K562 (cell line): ENCODE measurements at regions not wholly inside any gene's neighbourhood (a gene's known extent, or its start where the extent isn't known, plus 50 kb on each side); places are given as distances from the start of the nearest gene placed in this dataset.
A peak's percentile ranks its signal among the peaks of the same experiment; 100 is the strongest.

Experiments used
- ATAC-seq: fragments of 200-7000 bp; cut with Tn5 transposase; 3 replicates; pipeline ENCODE4 v1.9.1; 2020; ENCODE audit warnings: moderate library complexity
- BruUV-seq: library from RNA; stranded (reverse); fragments of 400-500 nt; replicated peaks from 2 replicates; lab custom pipeline; 2021; lab: Mats Ljungman, UMichigan
- CTCF ChIA-PET: fragments of 300-600 bp; formaldehyde crosslinking; extraction: SDS; loops from one replicate; lab custom pipeline; 2021; ENCODE audit warnings: low intra/inter-chr PET ratio; lab: Yijun Ruan, JAX
- POLR2A ChIA-PET: fragments of 300-600, 350-650 bp; sonication (Branson Sonifier 250); formaldehyde crosslinking; extraction: SDS; loops from one replicate; lab custom pipeline; 2021; ENCODE audit warnings: antibody characterized with exemption, inconsistent platforms; lab: Yijun Ruan, JAX
- DNase-seq, 4 experiments: peaks; one replicate each; pipeline versions ENCODE4 v3.0.0 to v3.0.0-alpha.2; 2011 to 2018; ENCODE audit warnings: low spot score in 3 of 4, mixed read lengths in 3 of 4; ENCODE audit errors: extremely low read depth in 1 of 4
- FAIRE-seq: peaks from 2 replicates; lab custom pipeline; 2011; peaks lifted over from hg19 to GRCh38; lab: Jason Lieb, UNC
- H2AFZ ChIP-seq: 2 replicates; pipeline ENCODE4 v1.6.0; 2011; ENCODE audit warnings: low read depth, low read length, control low read depth, inconsistent platforms
- H3K27ac ChIP-seq: fragments of 200-600 bp; 3 replicates; pipeline ENCODE4 v1.8.0; 2011; ENCODE audit warnings: low read depth, mild to moderate bottlenecking, control low read depth, inconsistent platforms, low read length, moderate library complexity, mixed read lengths; ENCODE audit errors: extremely low read depth
- H3K27me3 ChIP-seq, 2 experiments: fragments of 300-600 bp in 1 of 2; 2 replicates in 1 of 2; 3 replicates in 1 of 2; pipeline versions ENCODE4 v1.6.0 to v1.8.0; 2011; ENCODE audit warnings: inconsistent platforms in 2 of 2, low read length in 2 of 2, mild to moderate bottlenecking in 1 of 2, mixed read lengths in 1 of 2, moderate library complexity in 1 of 2; ENCODE audit not compliant: control insufficient read depth in 2 of 2, insufficient read depth in 2 of 2
- H3K36me3 ChIP-seq: fragments of 300-600 bp; 3 replicates; pipeline ENCODE4 v1.8.0; 2011; ENCODE audit warnings: mild to moderate bottlenecking, low read length, inconsistent platforms; ENCODE audit not compliant: control insufficient read depth, insufficient read depth
- H3K4me1 ChIP-seq, 2 experiments: fragments of 200-600 bp in 1 of 2; replicated peaks in 1 of 2; 2 replicates in 1 of 2; 3 replicates in 1 of 2; pipeline versions ENCODE4 v1.5.1 to v1.8.0; 2011; ENCODE audit warnings: inconsistent platforms in 2 of 2, low read length in 2 of 2, mild to moderate bottlenecking in 1 of 2, mixed read lengths in 1 of 2, moderate library complexity in 1 of 2; ENCODE audit not compliant: control insufficient read depth in 2 of 2, insufficient read depth in 2 of 2
- H3K4me2 ChIP-seq: 2 replicates; pipeline ENCODE4 v1.6.1; 2011; ENCODE audit warnings: low read length, control low read depth, inconsistent platforms, mixed read lengths; ENCODE audit not compliant: insufficient read depth
- H3K4me3 ChIP-seq: fragments of 200-600 bp; sonication (generic), shearing (Covaris generic); 2 replicates; pipeline ENCODE4 v1.5.1; 2016; ENCODE audit warnings: control low read depth, inconsistent platforms
- H3K79me2 ChIP-seq: fragments of 200-600 bp; 3 replicates; pipeline ENCODE4 v1.8.0; 2011; ENCODE audit warnings: low read length, inconsistent platforms; ENCODE audit not compliant: control insufficient read depth, insufficient read depth
- H3K9ac ChIP-seq, 2 experiments: 2 replicates each; pipeline versions ENCODE4 v1.6.0 to v1.6.1; 2011; ENCODE audit warnings: low read depth in 2 of 2, low read length in 2 of 2, control low read depth in 1 of 2, inconsistent platforms in 1 of 2, mild to moderate bottlenecking in 1 of 2, mixed read lengths in 1 of 2; ENCODE audit not compliant: insufficient read depth in 1 of 2
- H3K9me1 ChIP-seq: one replicate; pipeline ENCODE4 v1.6.0; 2011; ENCODE audit warnings: inconsistent platforms, mild to moderate bottlenecking, low read length, moderate library complexity; ENCODE audit not compliant: control insufficient read depth, insufficient read depth
- H3K9me3 ChIP-seq: replicated peaks from 2 replicates; pipeline ENCODE4 v1.5.1; 2011; ENCODE audit warnings: low read depth, low read length, inconsistent platforms; ENCODE audit not compliant: control insufficient read depth, insufficient read depth
- H4K20me1 ChIP-seq: replicated peaks from 2 replicates; pipeline ENCODE4 v1.6.1; 2011; ENCODE audit warnings: low read length, inconsistent platforms, mixed read lengths; ENCODE audit not compliant: control insufficient read depth, insufficient read depth
- CREB3 ChIP-seq: fragments of 450-650 bp; conservative IDR thresholded peaks from 2 replicates; pipeline ENCODE4 v1.6.1; 2016; ENCODE audit warnings: missing genetic modification characterization, low read depth, mild to moderate bottlenecking, missing compliant biosample characterization, moderate library complexity
- DDX20 ChIP-seq: fragments of 450-650 bp; IDR thresholded peaks from 2 replicates; pipeline ENCODE4 v1.6.1; 2016; ENCODE audit warnings: missing genetic modification characterization, low read depth, mild to moderate bottlenecking, missing compliant biosample characterization, moderate library complexity
- GABPA ChIP-seq: fragments of 200-800 bp; sonication (Bioruptor generic); conservative IDR thresholded peaks from 2 replicates; pipeline ENCODE4 v1.6.1; 2016; ENCODE audit warnings: low read depth, missing genetic modification characterization, missing compliant biosample characterization
- NR2C1 ChIP-seq, 2 experiments: fragments of 450-650 bp; IDR thresholded peaks; 2 replicates each; pipeline ENCODE4 v1.6.1; 2017; ENCODE audit warnings: mild to moderate bottlenecking in 2 of 2, antibody characterized with exemption in 1 of 2, inconsistent platforms in 1 of 2, missing compliant biosample characterization in 1 of 2, missing genetic modification characterization in 1 of 2
- PML ChIP-seq: IDR thresholded peaks from 2 replicates; pipeline ENCODE4 v1.6.1; 2012; ENCODE audit warnings: low read length, inconsistent platforms
- RHOXF2B ChIP-seq: fragments of 250-450 bp; sonication (Bioruptor Pico); conservative IDR thresholded peaks from 2 replicates; pipeline ENCODE4 v1.5.1; 2021
- SMARCE1 ChIP-seq: fragments of 450-650 bp; IDR thresholded peaks from 2 replicates; pipeline ENCODE4 v1.7.1; 2016; ENCODE audit warnings: mild to moderate bottlenecking
- YY1 ChIP-seq, 3 experiments: IDR thresholded peaks; 2 replicates each; pipeline ENCODE4 v1.6.1; 2011; ENCODE audit warnings: low read length in 2 of 3, mild to moderate bottlenecking in 2 of 3, moderate library complexity in 2 of 3, borderline replicate concordance in 1 of 3, control low read depth in 1 of 3, low read depth in 1 of 3; ENCODE audit not compliant: insufficient read depth in 3 of 3, insufficient replicate concordance in 2 of 3, control insufficient read depth in 1 of 3, insufficient read length in 1 of 3; ENCODE audit errors: extremely low read depth in 1 of 3
- ZNF280A ChIP-seq: fragments of 450-650 bp; IDR thresholded peaks from 2 replicates; pipeline ENCODE4 v1.6.1; 2018; ENCODE audit warnings: mild to moderate bottlenecking, low read depth; ENCODE audit not compliant: partially characterized antibody
- WGBS: fragments of 100-300 bp; shearing (Covaris generic); methylation state at CpG from one replicate; pipeline ENCODE4 v1.1.6; 2016; ENCODE audit warnings: low coverage, mixed read lengths; ENCODE audit not compliant: insufficient coverage; ENCODE audit errors: missing lambda C conversion rate; 5-methylcytosine and 5-hydroxymethylcytosine counted together
- in situ Hi-C: fragments of 300-500 bp; cut with MboI; formaldehyde crosslinking; loops from 4 replicates; pipeline ENCODE4 v1.15.0; 2018; ENCODE audit warnings: inconsistent platforms, mixed read lengths
- intact Hi-C: fragments of 100-400 bp; cut with micrococcal nuclease; formaldehyde crosslinking; loops from 2 replicates; pipeline ENCODE4 v1.14.2; 2022
- TF ChIP-seq, protein P1 (sequence below): fragments of 450-650 bp; IDR thresholded peaks from 2 replicates; pipeline ENCODE4 v1.6.1; 2016; ENCODE audit warnings: borderline replicate concordance
- TF ChIP-seq, protein P2 (sequence below), 3 experiments: fragments of 200-800 bp in 1 of 3; sonication (Bioruptor generic) in 1 of 3; sonication (generic) in 1 of 3; formaldehyde crosslinking in 1 of 3; IDR thresholded peaks; 2 replicates each; pipeline versions ENCODE4 v1.6.1 to v1.8.0; 2016 to 2022; ENCODE audit warnings: mild to moderate bottlenecking in 2 of 3, missing compliant biosample characterization in 2 of 3, missing genetic modification characterization in 2 of 3, missing genetic modification reagents in 1 of 3

- TF ChIP-seq, protein P1, sequence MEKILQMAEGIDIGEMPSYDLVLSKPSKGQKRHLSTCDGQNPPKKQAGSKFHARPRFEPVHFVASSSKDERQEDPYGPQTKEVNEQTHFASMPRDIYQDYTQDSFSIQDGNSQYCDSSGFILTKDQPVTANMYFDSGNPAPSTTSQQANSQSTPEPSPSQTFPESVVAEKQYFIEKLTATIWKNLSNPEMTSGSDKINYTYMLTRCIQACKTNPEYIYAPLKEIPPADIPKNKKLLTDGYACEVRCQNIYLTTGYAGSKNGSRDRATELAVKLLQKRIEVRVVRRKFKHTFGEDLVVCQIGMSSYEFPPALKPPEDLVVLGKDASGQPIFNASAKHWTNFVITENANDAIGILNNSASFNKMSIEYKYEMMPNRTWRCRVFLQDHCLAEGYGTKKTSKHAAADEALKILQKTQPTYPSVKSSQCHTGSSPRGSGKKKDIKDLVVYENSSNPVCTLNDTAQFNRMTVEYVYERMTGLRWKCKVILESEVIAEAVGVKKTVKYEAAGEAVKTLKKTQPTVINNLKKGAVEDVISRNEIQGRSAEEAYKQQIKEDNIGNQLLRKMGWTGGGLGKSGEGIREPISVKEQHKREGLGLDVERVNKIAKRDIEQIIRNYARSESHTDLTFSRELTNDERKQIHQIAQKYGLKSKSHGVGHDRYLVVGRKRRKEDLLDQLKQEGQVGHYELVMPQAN = no peak
- TF ChIP-seq DDX20 (tag) = no peak
Measured at GRCh38 chr7:106756071-106756470, 95.1 kb upstream of the CCDC71L start (continued).

DNA sequence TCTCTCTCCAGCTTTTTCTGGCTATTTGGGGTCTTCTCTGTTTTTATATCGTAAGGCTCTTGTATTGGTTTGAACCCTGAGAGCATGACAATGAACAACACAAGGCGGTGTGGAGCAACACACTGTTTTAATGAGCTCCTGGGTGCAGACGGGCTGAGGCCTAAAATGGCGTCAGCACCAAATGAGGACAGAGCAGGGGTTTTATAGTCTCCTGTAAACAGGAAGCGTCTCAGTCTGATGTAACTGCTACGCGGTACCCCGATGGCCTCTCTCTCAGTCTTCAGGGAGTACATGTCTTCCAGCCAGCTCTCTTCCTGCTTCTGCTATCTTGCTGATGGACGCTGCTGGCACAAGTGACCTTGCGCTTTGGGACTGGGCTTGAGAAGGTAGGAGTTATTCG lies 95.9 kb upstream of the CCDC71L start:
- H3K79me2 ChIP-seq = no peaks in the 10 kb centered on the region
- H3K9me3 ChIP-seq = no peaks in the 10 kb centered on the region
- in situ Hi-C loops (no loop called here), intact Hi-C loops (no loop called here)
- FAIRE-seq = no peak
- no peaks in the 10 kb centered on the region for H4K20me1 ChIP-seq
- peak overlapping the region; percentile 96 for H2AFZ ChIP-seq
- H3K4me3 ChIP-seq = no peak overlapping the region
- ChIA-PET CTCF (no interaction called here), POLR2A (interaction anchor here (0.6 to 3.4 kb wide), 4 partner anchors 10 to 248 kb away, joined by 4 to 23 read pairs (median 9); no protein-coding TSS in a partner anchor)
- H3K9ac ChIP-seq = no peak overlapping the region; a peak in 1 of 4 replicates
- DNase-seq = peak in 1 of 4 experiments; percentile 47
- peaks cover 7 to 23% of the 10 kb centered on the region in 2 experiments; a peak in 4 of 5 replicates for H3K4me1 ChIP-seq
- 63% methylated on average over 11 of the region's 11 CpGs for WGBS
- H3K27me3 ChIP-seq = no peaks in the 10 kb centered on the region
- H3K9me1 ChIP-seq = no peaks in the 10 kb centered on the region
- peak; percentile 9; the same call in 2 of the 3 replicates for ATAC-seq
- H3K4me2 ChIP-seq = no peak overlapping the region; the same call in 1 of the 2 replicates
- H3K27ac ChIP-seq = peak overlapping the region; percentile 36; the same call in 2 of the 3 replicates
- no peaks in the 10 kb centered on the region for H3K36me3 ChIP-seq
- no TSS peak for BruUV-seq
- TF ChIP-seq YY1 (IDR thresholded peaks at IDR 0.05; ENCODE audit: borderline replicate concordance in 1 of 3, control insufficient read depth in 1 of 3, extremely low read depth in 1 of 3, insufficient read depth in 3 of 3, insufficient read length in 1 of 3, insufficient replicate concordance in 2 of 3, low read depth in 1 of 3, low read length in 2 of 3) (peak in 2 of 3 experiments; percentile 25 to 64), NR2C1 (IDR thresholded peaks at IDR 0.05) (no peak), NR2C1 (tag; IDR thresholded peaks at IDR 0.05) (peak; percentile 44; the same call in 1 of the 2 replicates), RHOXF2B (CRISPR knock-in tag) (no peak), CREB3 (tag) (peak; percentile 42; the same call in 1 of the 2 replicates), PML (no peak), GABPA (tag) (peak; percentile 65), SMARCE1 (no peak), ZNF280A (no peak)
- TF ChIP-seq, protein P2, sequence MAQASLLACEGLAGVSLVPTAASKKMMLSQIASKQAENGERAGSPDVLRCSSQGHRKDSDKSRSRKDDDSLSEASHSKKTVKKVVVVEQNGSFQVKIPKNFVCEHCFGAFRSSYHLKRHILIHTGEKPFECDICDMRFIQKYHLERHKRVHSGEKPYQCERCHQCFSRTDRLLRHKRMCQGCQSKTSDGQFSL (CRISPR knock-in tag; IDR thresholded peaks at IDR 0.05) = no peak
- TF ChIP-seq, protein P2 (tag; IDR thresholded peaks at IDR 0.05) = 0 out of 4 replicates have a peak, but pooled peaks of 1 of the 2 experiments have one; percentile 36
